Neural progenitor cell (in vitro differentiated cells): ENCODE measurements at regions not wholly inside any gene's neighbourhood (a gene's known extent, or its start where the extent isn't known, plus 50 kb on each side); places are given as distances from the start of the nearest gene placed in this dataset.

ENCODE experiments used
- DNase-seq: peaks from one replicate; pipeline ENCODE4 v3.0.0-alpha.2; 2016; ENCODE audit warnings: low spot score
- H2AFZ ChIP-seq: fragments of 200-600 bp; sonication (generic); replicated peaks from 2 replicates; pipeline ENCODE4 v1.6.1; 2016; ENCODE audit warnings: antibody characterized with exemption
- H3F3A ChIP-seq: fragments of 200-600 bp; sonication (generic); 2 replicates; pipeline ENCODE4 v1.6.1; 2016; ENCODE audit warnings: antibody characterized with exemption, low read depth
- H3K27ac ChIP-seq: fragments of 200-600 bp; sonication (generic); 2 replicates; pipeline ENCODE4 v1.5.1; 2016; ENCODE audit warnings: mild to moderate bottlenecking
- H3K27me3 ChIP-seq: fragments of 200-600 bp; sonication (generic); 2 replicates; pipeline ENCODE4 v1.6.1; 2016; ENCODE audit warnings: mild to moderate bottlenecking, moderate library complexity
- H3K36me3 ChIP-seq: fragments of 200-600 bp; sonication (generic); 2 replicates; pipeline ENCODE4 v1.5.1; 2016
- H3K4me1 ChIP-seq: fragments of 200-600 bp; sonication (generic); 2 replicates; pipeline ENCODE4 v1.6.1; 2016; ENCODE audit warnings: mixed run types
- H3K4me2 ChIP-seq: fragments of 200-600 bp; sonication (generic); 2 replicates; pipeline ENCODE4 v1.6.1; 2016
- H3K4me3 ChIP-seq: fragments of 200-600 bp; sonication (generic); 2 replicates; pipeline ENCODE4 v1.5.1; 2016
- H3K79me2 ChIP-seq: fragments of 200-600 bp; sonication (generic); 2 replicates; pipeline ENCODE4 v1.6.1; 2016; ENCODE audit warnings: low read depth
- H3K9ac ChIP-seq: fragments of 200-600 bp; sonication (generic); 2 replicates; pipeline ENCODE4 v1.6.1; 2016
- H3K9me3 ChIP-seq: fragments of 200-600 bp; sonication (generic); 2 replicates; pipeline ENCODE4 v1.5.1; 2016; ENCODE audit warnings: low read depth
- H4K20me1 ChIP-seq: fragments of 200-600 bp; sonication (generic); 2 replicates; pipeline ENCODE4 v1.6.1; 2016; ENCODE audit warnings: low read depth
- H3K27ac Mint-ChIP-seq: 3 replicates; pipeline ENCODE4 v1.8.0; 2021; ENCODE audit warnings: mixed read lengths
- H3K27me3 Mint-ChIP-seq: 2 replicates; pipeline ENCODE4 v1.8.0; 2022; ENCODE audit warnings: low read depth, mild to moderate bottlenecking, inconsistent platforms, moderate library complexity, mixed read lengths; ENCODE audit not compliant: insufficient read depth
- H3K36me3 Mint-ChIP-seq: 3 replicates; pipeline ENCODE4 v1.8.0; 2021; ENCODE audit warnings: mixed read lengths
- H3K4me1 Mint-ChIP-seq: 3 replicates; pipeline ENCODE4 v1.8.0; 2021; ENCODE audit warnings: mixed read lengths
- H3K4me3 Mint-ChIP-seq: 3 replicates; pipeline ENCODE4 v1.8.0; 2021; ENCODE audit warnings: mild to moderate bottlenecking, moderate library complexity, mixed read lengths
- H3K9me3 Mint-ChIP-seq: 3 replicates; pipeline ENCODE4 v1.8.0; 2020; ENCODE audit warnings: mixed read lengths
- CTCF ChIP-seq: fragments of 200-600 bp; sonication (generic); IDR thresholded peaks from 2 replicates; pipeline ENCODE4 v1.5.1; 2017; ENCODE audit warnings: antibody characterized with exemption, mild to moderate bottlenecking
- EZH2 ChIP-seq: fragments of 200-600 bp; sonication (generic); IDR thresholded peaks from 2 replicates; pipeline ENCODE4 v1.6.1; 2017; ENCODE audit warnings: antibody characterized with exemption, mild to moderate bottlenecking, moderate library complexity
- EZH2phosphoT487 ChIP-seq: fragments of 200-600 bp; sonication (generic); IDR thresholded peaks from 2 replicates; pipeline ENCODE4 v1.6.1; 2017; ENCODE audit warnings: antibody characterized with exemption

GRCh38 chr6:21870076-21870730, 276.7 kb downstream of the SOX4 start:
- Histone ChIP-seq H3K4me3 (no peak overlapping the region), H3K27ac (no peak overlapping the region), H3K79me2 (peaks cover 32% of the 10 kb centered on the region), H2AFZ (no peak overlapping the region), H3K4me2 (no peak overlapping the region), H3K27me3 (no peaks in the 10 kb centered on the region), H3K36me3 (no peaks in the 10 kb centered on the region), H3K9me3 (no peaks in the 10 kb centered on the region), H3K4me1 (peaks cover 11% of the 10 kb centered on the region), H3K9ac (no peak overlapping the region), H4K20me1 (no peaks in the 10 kb centered on the region), H3F3A (no peaks in the 10 kb centered on the region)
- Mint-ChIP-seq H3K9me3 (peaks cover 16% of the 10 kb centered on the region), H3K4me3 (no peak overlapping the region), H3K36me3 (peaks cover 36% of the 10 kb centered on the region), H3K27me3 (peaks cover 5% of the 10 kb centered on the region), H3K4me1 (peaks cover 25% of the 10 kb centered on the region), H3K27ac (peak overlapping the region; percentile 92)
- DNase-seq: no peak
- TF ChIP-seq EZH2phosphoT487 (no peak), EZH2 (no peak), CTCF (no peak)

- H3K36me3 ChIP-seq: no peaks in the 10 kb centered on the region
- peaks cover 11% of the 10 kb centered on the region for H3K4me1 ChIP-seq
- H3K4me2 ChIP-seq: no peak overlapping the region
- H4K20me1 ChIP-seq: no peaks in the 10 kb centered on the region
- H3K4me3 Mint-ChIP-seq: no peak overlapping the region
- H3K4me1 Mint-ChIP-seq: peaks cover 25% of the 10 kb centered on the region
- H3K79me2 ChIP-seq: peaks cover 32% of the 10 kb centered on the region
- no peak overlapping the region for H3K4me3 ChIP-seq
- H3F3A ChIP-seq: no peaks in the 10 kb centered on the region
- no peak for DNase-seq
- no peak overlapping the region for H2AFZ ChIP-seq
- no peak overlapping the region for H3K9ac ChIP-seq
- H3K36me3 Mint-ChIP-seq: peaks cover 46% of the 10 kb centered on the region
- H3K27me3 ChIP-seq: no peaks in the 10 kb centered on the region
- no peak overlapping the region for H3K27ac Mint-ChIP-seq
- H3K27me3 Mint-ChIP-seq: no peaks in the 10 kb centered on the region
- TF ChIP-seq EZH2phosphoT487 (no peak), CTCF (no peak), EZH2 (no peak)
- no peaks in the 10 kb centered on the region for H3K9me3 ChIP-seq
- peaks cover 27% of the 10 kb centered on the region for H3K9me3 Mint-ChIP-seq
- H3K27ac ChIP-seq: no peak overlapping the region
Observed at GRCh38 chr6:21871831-21872230, 278.3 kb downstream of the SOX4 start.

- no peaks in the 10 kb centered on the region for H3K36me3 ChIP-seq
Observed at GRCh38 chr6:21872749-21873148, 279.2 kb downstream of the SOX4 start.

More at GRCh38 chr6:21872749-21873148, 279.2 kb downstream of the SOX4 start:
- Mint-ChIP-seq H3K27me3 (no peaks in the 10 kb centered on the region), H3K4me3 (no peak overlapping the region), H3K36me3 (peaks cover 53% of the 10 kb centered on the region), H3K9me3 (peaks cover 36% of the 10 kb centered on the region), H3K27ac (no peak overlapping the region), H3K4me1 (peaks cover 25% of the 10 kb centered on the region)
- H2AFZ ChIP-seq: no peak overlapping the region
- no peaks in the 10 kb centered on the region for H4K20me1 ChIP-seq
- H3F3A ChIP-seq: no peaks in the 10 kb centered on the region
- DNase-seq: no peak
- no peak overlapping the region for H3K9ac ChIP-seq
- H3K4me3 ChIP-seq: no peak overlapping the region
- H3K27me3 ChIP-seq: no peaks in the 10 kb centered on the region
- H3K4me2 ChIP-seq: no peak overlapping the region
- H3K9me3 ChIP-seq: no peaks in the 10 kb centered on the region
- peaks cover 32% of the 10 kb centered on the region for H3K79me2 ChIP-seq
- peaks cover 11% of the 10 kb centered on the region for H3K4me1 ChIP-seq
- no peak overlapping the region for H3K27ac ChIP-seq
- TF ChIP-seq CTCF (no peak), EZH2phosphoT487 (no peak), EZH2 (no peak)
